ENCODE measurements at regions not wholly inside any gene's neighbourhood (a gene's known extent, or its start where the extent isn't known, plus 50 kb on each side); places are given as distances from the start of the nearest gene placed in this dataset.

DNA sequence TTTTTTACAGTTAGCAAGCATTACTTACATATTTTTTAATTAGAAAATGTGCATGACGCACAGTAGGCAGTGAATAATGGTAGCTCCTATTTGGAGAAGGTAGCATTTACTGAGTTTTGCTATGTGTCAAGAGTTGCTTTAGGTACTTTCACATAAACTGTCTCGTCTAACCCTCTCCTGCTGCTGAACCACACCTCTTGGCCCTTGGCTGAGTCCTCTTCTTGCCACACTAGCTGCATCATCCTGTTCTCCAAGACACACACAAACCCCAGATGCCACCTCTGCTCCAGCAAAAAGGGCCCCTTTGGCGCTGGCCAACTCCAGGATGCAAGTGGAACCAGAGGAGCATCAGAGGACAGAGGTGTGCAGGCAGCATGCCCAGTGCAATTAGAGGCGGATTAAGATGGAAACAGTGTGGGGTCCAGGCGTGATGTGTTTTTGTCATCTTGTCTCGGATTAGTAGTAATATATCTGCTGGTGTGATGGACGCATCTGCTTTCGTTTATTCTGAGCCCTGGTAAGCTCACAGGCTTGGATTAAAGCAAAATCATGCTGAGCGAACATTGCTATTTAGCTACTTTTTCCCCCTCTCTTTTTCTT, 367.0 kb upstream of the CADM1 start:
- no peaks in the 10 kb centered on the region for H3K27me3 ChIP-seq (ENCODE audit: control insufficient read depth in 1 of 2, insufficient read depth in 2 of 2, low read length in 2 of 2)
- H3K9ac ChIP-seq (ENCODE audit: low read length in 2 of 2) = no peak overlapping the region
- H3K36me3 ChIP-seq (ENCODE audit: control insufficient read depth in 2 of 2, insufficient read depth in 2 of 2, low read length in 2 of 2) = no peaks in the 10 kb centered on the region
- H3K27ac ChIP-seq (ENCODE audit: low read length) = no peak overlapping the region
- H3K4me3 ChIP-seq (ENCODE audit: low read length in 2 of 2) = no peak overlapping the region
- H3K9me3 ChIP-seq (ENCODE audit: control insufficient read depth in 2 of 2, low read length in 2 of 2) = no peaks in the 10 kb centered on the region
- peaks cover 6% of the 10 kb centered on the region for H3K4me1 ChIP-seq (ENCODE audit: control insufficient read depth, insufficient read depth, low read length)

DNA sequence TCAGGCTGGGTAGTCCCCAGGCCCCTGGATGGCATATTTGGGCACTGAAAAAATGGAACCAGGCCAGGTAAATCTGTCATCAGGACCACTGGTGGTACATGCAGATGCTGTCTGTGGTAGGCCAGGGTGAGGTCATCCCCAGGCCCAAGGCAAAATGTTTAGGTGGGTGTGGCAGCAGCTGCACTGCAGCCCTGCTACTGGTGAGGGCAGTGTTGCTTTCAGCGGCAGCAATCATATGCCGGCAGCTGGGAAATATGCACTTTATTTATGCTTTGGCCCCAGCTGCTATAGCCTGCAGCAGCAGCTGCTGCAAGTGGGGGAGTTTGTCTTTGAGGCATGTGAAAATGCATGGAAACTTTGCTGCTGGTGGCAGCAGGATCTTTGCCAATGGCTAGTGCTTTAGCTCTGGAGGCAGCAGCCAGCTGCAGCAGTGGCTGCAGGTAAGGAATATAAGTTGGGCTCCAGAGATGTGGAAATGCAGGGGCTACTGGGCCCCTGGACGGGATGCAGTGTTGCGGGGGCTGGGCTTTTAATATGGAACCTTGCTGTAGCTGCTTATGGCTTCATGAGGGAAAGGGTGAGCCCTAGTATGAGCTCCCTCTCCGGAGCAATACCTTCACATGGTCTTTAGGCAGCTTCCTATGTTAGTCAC, 365.7 kb upstream of the CADM1 start:
- no peak overlapping the region for H3K9ac ChIP-seq (ENCODE audit: low read length in 2 of 2)
- no peaks in the 10 kb centered on the region for H3K36me3 ChIP-seq (ENCODE audit: control insufficient read depth in 2 of 2, insufficient read depth in 2 of 2, low read length in 2 of 2)
- no peak overlapping the region for H3K4me3 ChIP-seq (ENCODE audit: low read length in 2 of 2)
- H3K9me3 ChIP-seq (ENCODE audit: control insufficient read depth in 2 of 2, low read length in 2 of 2) = no peaks in the 10 kb centered on the region
- H3K27me3 ChIP-seq (ENCODE audit: control insufficient read depth in 1 of 2, insufficient read depth in 2 of 2, low read length in 2 of 2) = no peaks in the 10 kb centered on the region
- H3K27ac ChIP-seq (ENCODE audit: low read length) = no peak overlapping the region
- H3K4me1 ChIP-seq (ENCODE audit: control insufficient read depth, insufficient read depth, low read length) = peaks cover 6% of the 10 kb centered on the region

- no peaks in the 10 kb centered on the region for H3K9me3 ChIP-seq (ENCODE audit: control insufficient read depth in 2 of 2, low read length in 2 of 2)
- H3K36me3 ChIP-seq (ENCODE audit: control insufficient read depth in 2 of 2, insufficient read depth in 2 of 2, low read length in 2 of 2) = no peaks in the 10 kb centered on the region
- H3K9ac ChIP-seq (ENCODE audit: low read length in 2 of 2) = no peak overlapping the region
- H3K27ac ChIP-seq (ENCODE audit: low read length) = no peak overlapping the region
- H3K4me3 ChIP-seq (ENCODE audit: low read length in 2 of 2) = no peak overlapping the region
- peaks cover 6% of the 10 kb centered on the region for H3K4me1 ChIP-seq (ENCODE audit: control insufficient read depth, insufficient read depth, low read length)
- no peaks in the 10 kb centered on the region for H3K27me3 ChIP-seq (ENCODE audit: control insufficient read depth in 1 of 2, insufficient read depth in 2 of 2, low read length in 2 of 2)
Observed at GRCh38 chr11:115869131-115869530, 364.9 kb upstream of the CADM1 start.

DNA sequence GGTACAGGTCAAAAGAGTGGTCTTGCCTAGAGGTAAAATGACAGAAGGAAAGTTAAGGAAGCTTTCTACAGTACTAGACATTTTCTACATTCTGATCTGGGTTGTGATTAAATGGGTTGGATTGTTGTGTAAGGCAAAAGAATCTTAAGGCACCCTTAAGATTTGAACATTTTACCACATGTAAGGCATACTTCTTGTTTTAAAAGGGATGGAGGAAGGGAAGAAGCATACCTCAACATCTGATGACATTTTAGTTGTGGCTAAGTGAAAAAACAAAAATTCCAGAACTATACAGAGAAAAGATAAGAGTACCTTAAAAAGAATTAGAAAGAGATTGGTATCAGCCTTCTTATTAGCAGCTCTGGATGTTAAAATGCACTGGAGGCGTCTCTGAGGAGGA, 356.0 kb upstream of the CADM1 start:
- H3K9me3 ChIP-seq (ENCODE audit: control insufficient read depth in 2 of 2, low read length in 2 of 2) = peaks cover 0 to 4% of the 10 kb centered on the region in 2 donors

DNA sequence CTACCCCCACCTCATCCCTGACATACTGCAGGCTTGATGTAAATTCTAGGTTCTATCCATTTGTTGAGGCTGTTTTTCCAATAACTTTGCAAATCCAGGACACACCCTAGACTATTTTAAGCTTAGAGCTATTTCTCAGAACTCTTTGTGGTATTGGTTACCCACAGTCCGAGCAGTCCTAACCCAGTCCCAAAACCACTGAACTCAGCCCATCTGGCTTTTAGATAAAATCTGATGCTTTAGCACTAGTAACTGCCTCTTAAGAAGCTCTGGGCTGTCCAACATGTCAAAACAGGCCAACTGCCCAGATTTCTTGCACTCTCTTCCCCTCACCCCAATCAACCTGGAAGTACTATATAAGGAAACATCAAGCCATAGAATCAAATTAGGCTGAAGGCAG, 344.4 kb upstream of the CADM1 start:
- Histone ChIP-seq H3K27me3 (ENCODE audit: control insufficient read depth in 1 of 2, insufficient read depth in 2 of 2, low read length in 2 of 2) (no peaks in the 10 kb centered on the region), H3K4me3 (ENCODE audit: low read length in 2 of 2) (no peak overlapping the region), H3K4me1 (ENCODE audit: control insufficient read depth, insufficient read depth, low read length) (no peaks in the 10 kb centered on the region), H3K9me3 (ENCODE audit: control insufficient read depth in 2 of 2, low read length in 2 of 2) (no peaks in the 10 kb centered on the region), H3K27ac (ENCODE audit: low read length) (no peak overlapping the region), H3K9ac (ENCODE audit: low read length in 2 of 2) (no peak overlapping the region), H3K36me3 (ENCODE audit: control insufficient read depth in 2 of 2, insufficient read depth in 2 of 2, low read length in 2 of 2) (no peaks in the 10 kb centered on the region)

More for the DNA sequence above, 356.0 kb upstream of the CADM1 start:
- no peak overlapping the region for H3K27ac ChIP-seq (ENCODE audit: low read length)
- no peaks in the 10 kb centered on the region for H3K27me3 ChIP-seq (ENCODE audit: control insufficient read depth in 1 of 2, insufficient read depth in 2 of 2, low read length in 2 of 2)
- H3K36me3 ChIP-seq (ENCODE audit: control insufficient read depth in 2 of 2, insufficient read depth in 2 of 2, low read length in 2 of 2) = no peaks in the 10 kb centered on the region
- H3K4me3 ChIP-seq (ENCODE audit: low read length in 2 of 2) = no peak overlapping the region
- no peaks in the 10 kb centered on the region for H3K4me1 ChIP-seq (ENCODE audit: control insufficient read depth, insufficient read depth, low read length)
- no peak overlapping the region for H3K9ac ChIP-seq (ENCODE audit: low read length in 2 of 2)

DNA sequence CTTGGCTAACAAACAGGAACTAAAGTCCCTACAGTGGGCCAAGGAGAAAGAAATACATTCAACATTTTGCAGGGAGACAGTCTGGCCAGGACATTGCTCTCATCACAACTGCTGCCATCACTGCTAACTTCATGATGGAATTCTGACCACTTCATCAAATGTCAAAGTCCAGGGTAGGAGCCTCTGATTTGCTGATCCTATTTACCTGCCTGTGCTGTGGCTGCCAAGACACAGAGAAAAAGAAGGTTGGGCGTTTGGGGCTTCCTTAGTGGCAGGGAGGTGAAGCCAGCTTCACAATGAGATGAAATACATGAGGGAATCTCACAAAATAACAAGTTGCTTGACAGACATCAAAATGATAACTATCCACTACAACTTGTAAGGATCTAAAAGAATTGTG, 343.9 kb upstream of the CADM1 start:
- Histone ChIP-seq H3K27me3 (ENCODE audit: control insufficient read depth in 1 of 2, insufficient read depth in 2 of 2, low read length in 2 of 2) (no peaks in the 10 kb centered on the region), H3K36me3 (ENCODE audit: control insufficient read depth in 2 of 2, insufficient read depth in 2 of 2, low read length in 2 of 2) (no peaks in the 10 kb centered on the region), H3K9me3 (ENCODE audit: control insufficient read depth in 2 of 2, low read length in 2 of 2) (no peaks in the 10 kb centered on the region), H3K9ac (ENCODE audit: low read length in 2 of 2) (no peak overlapping the region), H3K27ac (ENCODE audit: low read length) (no peak overlapping the region), H3K4me1 (ENCODE audit: control insufficient read depth, insufficient read depth, low read length) (no peaks in the 10 kb centered on the region), H3K4me3 (ENCODE audit: low read length in 2 of 2) (peak overlapping the region in 1 of 2 donors; percentile 9)

DNA sequence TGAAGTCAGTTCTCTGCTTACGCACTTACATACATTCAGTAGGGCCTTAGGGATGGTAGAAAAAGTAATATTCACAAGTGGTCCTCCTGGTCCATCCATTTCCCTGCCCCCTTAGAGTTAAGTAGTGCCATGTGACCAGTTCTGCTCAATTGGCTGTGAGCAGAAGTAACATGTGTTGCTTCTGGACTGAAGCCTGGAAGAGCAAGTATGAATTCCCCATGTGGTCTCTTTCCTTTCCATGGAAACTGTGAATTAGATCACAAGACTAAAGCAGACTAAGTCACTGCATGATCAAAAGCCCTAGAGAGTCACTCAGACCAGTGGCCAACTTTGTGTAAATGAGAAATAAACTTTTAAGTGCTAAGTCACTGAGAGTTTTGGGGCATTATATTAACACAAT, 341.7 kb upstream of the CADM1 start:
- no peaks in the 10 kb centered on the region for H3K4me1 ChIP-seq (ENCODE audit: control insufficient read depth, insufficient read depth, low read length)

GRCh38 chr11:115843685-115844084, 339.5 kb upstream of the CADM1 start:
- Histone ChIP-seq H3K4me1 (ENCODE audit: control insufficient read depth, insufficient read depth, low read length) (no peaks in the 10 kb centered on the region), H3K36me3 (ENCODE audit: control insufficient read depth in 2 of 2, insufficient read depth in 2 of 2, low read length in 2 of 2) (no peaks in the 10 kb centered on the region), H3K9me3 (ENCODE audit: control insufficient read depth in 2 of 2, low read length in 2 of 2) (no peaks in the 10 kb centered on the region), H3K9ac (ENCODE audit: low read length in 2 of 2) (no peak overlapping the region), H3K4me3 (ENCODE audit: low read length in 2 of 2) (no peak overlapping the region), H3K27me3 (ENCODE audit: control insufficient read depth in 1 of 2, insufficient read depth in 2 of 2, low read length in 2 of 2) (no peaks in the 10 kb centered on the region), H3K27ac (ENCODE audit: low read length) (no peak overlapping the region)

More for the DNA sequence above, 341.7 kb upstream of the CADM1 start:
- no peak overlapping the region for H3K9ac ChIP-seq (ENCODE audit: low read length in 2 of 2)
- H3K36me3 ChIP-seq (ENCODE audit: control insufficient read depth in 2 of 2, insufficient read depth in 2 of 2, low read length in 2 of 2) = no peaks in the 10 kb centered on the region
- H3K27ac ChIP-seq (ENCODE audit: low read length) = no peak overlapping the region
- H3K27me3 ChIP-seq (ENCODE audit: control insufficient read depth in 1 of 2, insufficient read depth in 2 of 2, low read length in 2 of 2) = no peaks in the 10 kb centered on the region
- H3K9me3 ChIP-seq (ENCODE audit: control insufficient read depth in 2 of 2, low read length in 2 of 2) = no peaks in the 10 kb centered on the region
- H3K4me3 ChIP-seq (ENCODE audit: low read length in 2 of 2) = no peak overlapping the region

- no peaks in the 10 kb centered on the region for H3K27me3 ChIP-seq (ENCODE audit: control insufficient read depth in 1 of 2, insufficient read depth in 2 of 2, low read length in 2 of 2)
- no peak overlapping the region for H3K4me3 ChIP-seq (ENCODE audit: low read length in 2 of 2)
- no peaks in the 10 kb centered on the region for H3K36me3 ChIP-seq (ENCODE audit: control insufficient read depth in 2 of 2, insufficient read depth in 2 of 2, low read length in 2 of 2)
- H3K9ac ChIP-seq (ENCODE audit: low read length in 2 of 2) = no peak overlapping the region
- H3K9me3 ChIP-seq (ENCODE audit: control insufficient read depth in 2 of 2, low read length in 2 of 2) = no peaks in the 10 kb centered on the region
- H3K4me1 ChIP-seq (ENCODE audit: control insufficient read depth, insufficient read depth, low read length) = no peaks in the 10 kb centered on the region
- H3K27ac ChIP-seq (ENCODE audit: low read length) = no peak overlapping the region
Observed at GRCh38 chr11:115843111-115843510, 338.9 kb upstream of the CADM1 start.

DNA sequence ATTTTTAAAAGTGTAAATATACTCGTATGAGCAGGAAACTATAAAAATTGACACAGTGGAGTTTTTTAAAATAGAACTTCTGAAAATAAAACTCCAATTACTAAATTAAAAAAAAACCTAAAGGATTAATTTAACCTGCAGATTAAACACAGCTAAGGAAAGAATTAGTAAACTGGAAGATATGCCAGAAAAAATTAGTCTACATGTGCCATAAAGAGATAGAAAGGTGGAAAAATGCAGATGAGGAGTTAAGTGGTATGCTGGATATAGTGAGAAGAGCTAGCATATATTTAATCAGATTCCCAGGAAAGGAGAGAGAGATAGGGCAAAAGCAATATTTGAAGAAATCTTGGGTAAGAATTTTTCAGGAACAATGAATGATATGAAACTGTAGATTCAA, 315.8 kb upstream of the CADM1 start:
- Histone ChIP-seq H3K4me3 (ENCODE audit: low read length in 2 of 2) (no peak overlapping the region), H3K4me1 (ENCODE audit: control insufficient read depth, insufficient read depth, low read length) (no peaks in the 10 kb centered on the region), H3K36me3 (ENCODE audit: control insufficient read depth in 2 of 2, insufficient read depth in 2 of 2, low read length in 2 of 2) (no peaks in the 10 kb centered on the region), H3K9me3 (ENCODE audit: control insufficient read depth in 2 of 2, low read length in 2 of 2) (peaks cover 3 to 4% of the 10 kb centered on the region in 2 donors), H3K9ac (ENCODE audit: low read length in 2 of 2) (no peak overlapping the region), H3K27me3 (ENCODE audit: control insufficient read depth in 1 of 2, insufficient read depth in 2 of 2, low read length in 2 of 2) (no peaks in the 10 kb centered on the region), H3K27ac (ENCODE audit: low read length) (no peak overlapping the region)

DNA sequence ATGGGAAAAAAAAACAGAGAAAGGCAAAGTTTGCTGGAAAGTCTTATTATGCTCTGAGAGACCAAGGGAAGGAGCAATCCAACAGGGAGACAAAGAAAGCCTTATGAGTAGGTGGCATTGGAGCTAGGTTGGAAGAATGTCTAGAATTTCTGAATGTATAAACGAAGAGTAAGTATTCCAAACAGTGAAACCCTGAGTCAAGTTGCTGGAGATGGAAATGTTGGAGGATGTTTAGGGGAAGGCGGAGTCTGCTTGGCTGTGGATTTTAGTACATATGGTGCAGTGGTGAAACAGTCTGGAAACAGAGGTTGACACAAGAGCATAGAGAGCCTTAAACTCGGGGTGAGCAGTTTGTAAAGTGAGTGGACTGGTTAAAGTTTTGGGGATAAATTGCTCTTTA, 314.8 kb upstream of the CADM1 start:
- Histone ChIP-seq H3K9ac (ENCODE audit: low read length in 2 of 2) (no peak overlapping the region), H3K4me3 (ENCODE audit: low read length in 2 of 2) (no peak overlapping the region), H3K36me3 (ENCODE audit: control insufficient read depth in 2 of 2, insufficient read depth in 2 of 2, low read length in 2 of 2) (no peaks in the 10 kb centered on the region), H3K4me1 (ENCODE audit: control insufficient read depth, insufficient read depth, low read length) (no peaks in the 10 kb centered on the region), H3K27ac (ENCODE audit: low read length) (no peak overlapping the region), H3K9me3 (ENCODE audit: control insufficient read depth in 2 of 2, low read length in 2 of 2) (peaks cover 4% of the 10 kb centered on the region in 2 donors), H3K27me3 (ENCODE audit: control insufficient read depth in 1 of 2, insufficient read depth in 2 of 2, low read length in 2 of 2) (no peaks in the 10 kb centered on the region)

All from stomach smooth muscle (tissue), 2 donors.